ENCODE measurements at regions not wholly inside any gene's neighbourhood (a gene's known extent, or its start where the extent isn't known, plus 50 kb on each side); places are given as distances from the start of the nearest gene placed in this dataset.

DNA sequence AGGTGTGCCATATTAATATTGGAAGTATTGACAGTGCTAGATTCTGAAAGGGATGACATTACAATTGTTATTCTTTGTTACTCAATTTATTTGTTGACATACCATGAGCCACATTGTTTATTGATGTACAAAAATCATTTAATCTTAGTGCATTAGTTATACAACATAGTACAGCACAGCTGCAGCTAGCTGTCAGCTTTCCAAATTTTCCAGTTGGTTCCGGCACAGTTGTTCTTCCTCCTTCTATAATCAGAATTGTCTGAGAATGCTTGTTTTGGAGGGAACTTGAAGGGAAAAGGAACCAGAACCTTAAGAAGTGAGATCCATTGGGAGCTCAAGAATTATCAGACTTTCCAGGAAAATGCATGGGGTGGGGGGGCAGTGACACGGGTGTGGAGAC lies 281.4 kb downstream of the ZIC3 start:
- POLR2A ChIA-PET, result no interaction called here
- FAIRE-seq, result no peak
- no peak overlapping the region for H3K27ac ChIP-seq (ENCODE audit: control insufficient read depth, insufficient read depth)
- no peaks in the 10 kb centered on the region for H4K20me1 ChIP-seq (ENCODE audit: control insufficient read depth, insufficient read depth)
- no peaks in the 10 kb centered on the region for H3K9me3 ChIP-seq (replicated peaks; ENCODE audit: control insufficient read depth, insufficient read depth, low read length)
- no peaks in the 10 kb centered on the region for H3K4me1 ChIP-seq (ENCODE audit: control insufficient read depth, insufficient read depth, low read length)
- CTCF ChIA-PET, result no interaction called here
- DNase-seq (ENCODE audit: low read depth, low spot score), result no peak
- H3K4me3 ChIP-seq, result no peak overlapping the region
- H3K4me2 ChIP-seq (ENCODE audit: control insufficient read depth, insufficient read depth), result no peak overlapping the region
- WGBS (ENCODE audit: insufficient coverage, insufficient replicate concordance, low lambda C conversion rate, missing lambda C conversion rate), result 43% methylated on average over 2 of the region's 2 CpGs
- RAD21 ChIA-PET (ENCODE audit: unreplicated experiment), result no interaction called here
- no peaks in the 10 kb centered on the region for H3K36me3 ChIP-seq (ENCODE audit: control insufficient read depth in 2 of 2, insufficient read depth in 2 of 2, low read length in 1 of 2)
- SMC1A ChIA-PET (ENCODE audit: uncharacterized antibody, unreplicated experiment), result interaction anchor here (0.5 kb wide), 1 partner anchor 352 kb away, joined by 3 read pairs; no protein-coding TSS in a partner anchor
- TF ChIP-seq GABPA (IDR thresholded peaks at IDR 0.05; ENCODE audit: low read depth), result no peak
- TF ChIP-seq, protein P1, sequence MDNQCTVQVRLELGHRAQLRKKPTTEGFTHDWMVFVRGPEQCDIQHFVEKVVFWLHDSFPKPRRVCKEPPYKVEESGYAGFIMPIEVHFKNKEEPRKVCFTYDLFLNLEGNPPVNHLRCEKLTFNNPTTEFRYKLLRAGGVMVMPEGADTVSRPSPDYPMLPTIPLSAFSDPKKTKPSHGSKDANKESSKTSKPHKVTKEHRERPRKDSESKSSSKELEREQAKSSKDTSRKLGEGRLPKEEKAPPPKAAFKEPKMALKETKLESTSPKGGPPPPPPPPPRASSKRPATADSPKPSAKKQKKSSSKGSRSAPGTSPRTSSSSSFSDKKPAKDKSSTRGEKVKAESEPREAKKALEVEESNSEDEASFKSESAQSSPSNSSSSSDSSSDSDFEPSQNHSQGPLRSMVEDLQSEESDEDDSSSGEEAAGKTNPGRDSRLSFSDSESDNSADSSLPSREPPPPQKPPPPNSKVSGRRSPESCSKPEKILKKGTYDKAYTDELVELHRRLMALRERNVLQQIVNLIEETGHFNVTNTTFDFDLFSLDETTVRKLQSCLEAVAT (IDR thresholded peaks at IDR 0.05), result no peak
- TF ChIP-seq CBX5 (IDR thresholded peaks at IDR 0.05; ENCODE audit: low read depth), result no peak
- TF ChIP-seq FOXK2 (IDR thresholded peaks at IDR 0.05), result no peak
- no peak for TF ChIP-seq ETV6 (conservative IDR thresholded peaks at IDR 0.05 in 1 of 2, IDR thresholded peaks at IDR 0.05 in 1 of 2; ENCODE audit: borderline replicate concordance in 1 of 2, low read depth in 1 of 2)
- no peak for TF ChIP-seq RAD21 (IDR thresholded peaks at IDR 0.05; ENCODE audit: insufficient read depth, low read depth, low read length)
- TF ChIP-seq, protein P2, sequence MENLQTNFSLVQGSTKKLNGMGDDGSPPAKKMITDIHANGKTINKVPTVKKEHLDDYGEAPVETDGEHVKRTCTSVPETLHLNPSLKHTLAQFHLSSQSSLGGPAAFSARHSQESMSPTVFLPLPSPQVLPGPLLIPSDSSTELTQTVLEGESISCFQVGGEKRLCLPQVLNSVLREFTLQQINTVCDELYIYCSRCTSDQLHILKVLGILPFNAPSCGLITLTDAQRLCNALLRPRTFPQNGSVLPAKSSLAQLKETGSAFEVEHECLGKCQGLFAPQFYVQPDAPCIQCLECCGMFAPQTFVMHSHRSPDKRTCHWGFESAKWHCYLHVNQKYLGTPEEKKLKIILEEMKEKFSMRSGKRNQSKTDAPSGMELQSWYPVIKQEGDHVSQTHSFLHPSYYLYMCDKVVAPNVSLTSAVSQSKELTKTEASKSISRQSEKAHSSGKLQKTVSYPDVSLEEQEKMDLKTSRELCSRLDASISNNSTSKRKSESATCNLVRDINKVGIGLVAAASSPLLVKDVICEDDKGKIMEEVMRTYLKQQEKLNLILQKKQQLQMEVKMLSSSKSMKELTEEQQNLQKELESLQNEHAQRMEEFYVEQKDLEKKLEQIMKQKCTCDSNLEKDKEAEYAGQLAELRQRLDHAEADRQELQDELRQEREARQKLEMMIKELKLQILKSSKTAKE (IDR thresholded peaks at IDR 0.05; ENCODE audit: low read depth, poor library complexity, severe bottlenecking), result no peak
- no peak for TF ChIP-seq RAD51 (IDR thresholded peaks at IDR 0.05)
- no peak for TF ChIP-seq MTA3 (IDR thresholded peaks at IDR 0.05; ENCODE audit: borderline replicate concordance, low read length)
- TF ChIP-seq SRF (IDR thresholded peaks at IDR 0.05; ENCODE audit: low read depth in 2 of 2, low read length in 2 of 2), result no peak
- no peak for TF ChIP-seq TBL1XR1 (IDR thresholded peaks at IDR 0.05; ENCODE audit: low read depth, low read length)
- TF ChIP-seq TCF3 (IDR thresholded peaks at IDR 0.05; ENCODE audit: borderline replicate concordance, insufficient read depth, low read depth, low read length), result no peak
- intact Hi-C loops (cut with micrococcal nuclease; ENCODE audit: unreplicated experiment), result no loop called here
- no peaks in the 10 kb centered on the region for H3K79me2 ChIP-seq (ENCODE audit: control insufficient read depth, insufficient read depth, low read length)
- H2AFZ ChIP-seq (ENCODE audit: control insufficient read depth, low read depth, low read length), result no peak overlapping the region
- H3K9ac ChIP-seq (ENCODE audit: control insufficient read depth, insufficient read depth, low read length), result no peak overlapping the region
- BruUV-seq (replicated peaks), result no TSS peak
- no peak for ATAC-seq
- in situ Hi-C loops (cut with MboI), result no loop called here
- no peaks in the 10 kb centered on the region for H3K27me3 ChIP-seq (replicated peaks in 1 of 2; ENCODE audit: control insufficient read depth in 2 of 2, insufficient read depth in 2 of 2, low read length in 1 of 2)

All from GM12878 (cell line).